ENCODE measurements at regions not wholly inside any gene's neighbourhood (a gene's known extent, or its start where the extent isn't known, plus 50 kb on each side); places are given as distances from the start of the nearest gene placed in this dataset.
"Not testable (repeated sequence)": the region's sequence is repeated elsewhere in the genome, so short reads cannot be mapped to it uniquely, and the experiment has no call there.

DNA sequence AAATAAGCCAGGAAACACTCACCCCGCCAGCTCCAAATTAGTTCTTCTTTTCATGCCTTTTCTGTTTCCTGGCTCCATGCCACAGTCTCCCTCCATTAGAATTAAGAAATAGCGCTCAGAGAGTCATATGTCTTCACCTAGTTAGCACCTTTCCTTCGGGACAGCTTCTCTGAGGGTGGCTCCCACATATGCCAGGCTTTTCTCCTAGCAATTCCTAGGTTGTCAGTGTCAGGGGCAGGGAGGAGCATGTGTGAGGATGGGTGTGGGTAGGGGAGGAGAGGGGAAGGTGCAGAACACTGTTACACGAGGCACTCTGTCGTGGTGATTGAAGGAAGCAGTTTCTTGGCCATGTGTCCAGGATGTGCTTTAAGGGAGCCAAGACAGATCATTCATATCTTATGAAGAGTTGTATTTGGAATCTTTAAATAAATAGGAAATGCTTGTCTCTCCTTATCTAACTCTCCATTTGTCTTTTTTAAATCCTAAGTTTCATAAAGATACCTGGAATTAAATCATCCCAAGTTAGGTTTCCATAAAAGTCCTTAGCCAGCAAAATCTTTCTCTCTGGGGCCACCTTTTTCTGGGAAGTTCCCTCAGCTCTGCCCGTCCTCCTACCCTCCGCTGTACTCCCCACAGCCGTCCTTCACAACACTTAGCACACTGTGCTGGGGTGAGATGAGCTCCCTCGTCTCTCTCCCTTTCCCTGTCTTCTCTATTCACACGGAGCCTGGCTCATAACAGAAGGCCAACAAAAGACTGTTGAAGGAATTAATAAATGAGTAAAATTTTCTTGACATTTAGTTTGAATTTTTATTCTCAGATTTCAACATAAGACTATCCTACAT is 361.0 kb downstream of the CD83 start:
- Histone ChIP-seq H2AFZ (ENCODE audit: low read depth, low read length) (no peak overlapping the region), H3K27me3 (ENCODE audit: insufficient read depth, low read length) (no peaks in the 10 kb centered on the region), H3K36me3 (ENCODE audit: insufficient read depth, low read length) (no peaks in the 10 kb centered on the region), H3K4me2 (ENCODE audit: low read length) (no peak overlapping the region), H3K27ac (ENCODE audit: low read depth, low read length) (no peak overlapping the region), H3K4me3 (ENCODE audit: insufficient read depth, low read depth, low read length) (no peak overlapping the region), H3K9ac (ENCODE audit: low read length) (no peak overlapping the region), H3K9me3 (ENCODE audit: insufficient read depth, low read depth, low read length) (no peaks in the 10 kb centered on the region), H3K4me1 (ENCODE audit: insufficient read depth, low read length) (peaks cover 10% of the 10 kb centered on the region), H3K79me2 (ENCODE audit: insufficient read depth, low read length) (no peaks in the 10 kb centered on the region), H4K20me1 (ENCODE audit: insufficient read depth, low read length) (no peaks in the 10 kb centered on the region)
- Mint-ChIP-seq H3K4me3 (ENCODE audit: unreplicated experiment) (no peak overlapping the region), H3K27me3 (ENCODE audit: low read depth, unreplicated experiment) (peaks cover 3% of the 10 kb centered on the region), H3K27ac (ENCODE audit: unreplicated experiment) (no peak overlapping the region), H3K4me1 (ENCODE audit: low read depth, unreplicated experiment) (peaks cover 3% of the 10 kb centered on the region), H3K36me3 (ENCODE audit: low read depth, unreplicated experiment) (no peaks in the 10 kb centered on the region), H3K9me3 (ENCODE audit: unreplicated experiment) (peaks cover 11% of the 10 kb centered on the region)
- DNase-seq (ENCODE audit: low read depth) (no peak), FAIRE-seq (no peak)
- no peak for TF ChIP-seq EZH2 (IDR thresholded peaks at IDR 0.05; ENCODE audit: insufficient read depth, low read length)
- TF ChIP-seq, protein P1, sequence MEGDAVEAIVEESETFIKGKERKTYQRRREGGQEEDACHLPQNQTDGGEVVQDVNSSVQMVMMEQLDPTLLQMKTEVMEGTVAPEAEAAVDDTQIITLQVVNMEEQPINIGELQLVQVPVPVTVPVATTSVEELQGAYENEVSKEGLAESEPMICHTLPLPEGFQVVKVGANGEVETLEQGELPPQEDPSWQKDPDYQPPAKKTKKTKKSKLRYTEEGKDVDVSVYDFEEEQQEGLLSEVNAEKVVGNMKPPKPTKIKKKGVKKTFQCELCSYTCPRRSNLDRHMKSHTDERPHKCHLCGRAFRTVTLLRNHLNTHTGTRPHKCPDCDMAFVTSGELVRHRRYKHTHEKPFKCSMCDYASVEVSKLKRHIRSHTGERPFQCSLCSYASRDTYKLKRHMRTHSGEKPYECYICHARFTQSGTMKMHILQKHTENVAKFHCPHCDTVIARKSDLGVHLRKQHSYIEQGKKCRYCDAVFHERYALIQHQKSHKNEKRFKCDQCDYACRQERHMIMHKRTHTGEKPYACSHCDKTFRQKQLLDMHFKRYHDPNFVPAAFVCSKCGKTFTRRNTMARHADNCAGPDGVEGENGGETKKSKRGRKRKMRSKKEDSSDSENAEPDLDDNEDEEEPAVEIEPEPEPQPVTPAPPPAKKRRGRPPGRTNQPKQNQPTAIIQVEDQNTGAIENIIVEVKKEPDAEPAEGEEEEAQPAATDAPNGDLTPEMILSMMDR (IDR thresholded peaks at IDR 0.05; ENCODE audit: insufficient read depth, low read depth, low read length), result no peak

DNA sequence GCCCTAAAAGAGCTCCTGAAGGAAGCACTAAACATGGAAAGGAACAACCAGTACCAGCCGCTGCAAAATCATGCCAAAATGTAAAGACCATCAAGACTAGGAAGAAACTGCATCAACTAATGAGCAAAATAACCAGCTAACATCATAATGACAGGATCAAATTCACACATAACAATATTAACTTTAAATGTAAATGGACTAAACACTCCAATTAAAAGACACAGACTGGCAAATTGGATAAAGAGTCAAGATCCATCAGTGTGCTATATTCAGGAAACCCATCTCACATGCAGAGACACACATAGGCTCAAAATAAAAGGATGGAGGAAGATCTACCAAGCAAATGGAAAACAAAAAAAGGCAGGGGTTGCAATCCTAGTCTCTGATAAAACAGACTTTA is 364.4 kb downstream of the CD83 start:
- not testable (repeated sequence) for H3K9me3 ChIP-seq (ENCODE audit: insufficient read depth, low read depth, low read length); H4K20me1 ChIP-seq (ENCODE audit: insufficient read depth, low read length); H3K4me1 Mint-ChIP-seq (ENCODE audit: low read depth, unreplicated experiment); H3K27ac Mint-ChIP-seq (ENCODE audit: unreplicated experiment); H3K4me3 ChIP-seq (ENCODE audit: insufficient read depth, low read depth, low read length); H3K36me3 Mint-ChIP-seq (ENCODE audit: low read depth, unreplicated experiment); FAIRE-seq; DNase-seq (ENCODE audit: low read depth); H3K4me3 Mint-ChIP-seq (ENCODE audit: unreplicated experiment); H3K79me2 ChIP-seq (ENCODE audit: insufficient read depth, low read length); H3K27me3 ChIP-seq (ENCODE audit: insufficient read depth, low read length); H3K9ac ChIP-seq (ENCODE audit: low read length); H3K27ac ChIP-seq (ENCODE audit: low read depth, low read length); H3K36me3 ChIP-seq (ENCODE audit: insufficient read depth, low read length); H2AFZ ChIP-seq (ENCODE audit: low read depth, low read length); H3K4me1 ChIP-seq (ENCODE audit: insufficient read depth, low read length); H3K4me2 ChIP-seq (ENCODE audit: low read length); H3K27me3 Mint-ChIP-seq (ENCODE audit: low read depth, unreplicated experiment)
- H3K9me3 Mint-ChIP-seq (ENCODE audit: unreplicated experiment), result peaks cover 12% of the 10 kb centered on the region

DNA sequence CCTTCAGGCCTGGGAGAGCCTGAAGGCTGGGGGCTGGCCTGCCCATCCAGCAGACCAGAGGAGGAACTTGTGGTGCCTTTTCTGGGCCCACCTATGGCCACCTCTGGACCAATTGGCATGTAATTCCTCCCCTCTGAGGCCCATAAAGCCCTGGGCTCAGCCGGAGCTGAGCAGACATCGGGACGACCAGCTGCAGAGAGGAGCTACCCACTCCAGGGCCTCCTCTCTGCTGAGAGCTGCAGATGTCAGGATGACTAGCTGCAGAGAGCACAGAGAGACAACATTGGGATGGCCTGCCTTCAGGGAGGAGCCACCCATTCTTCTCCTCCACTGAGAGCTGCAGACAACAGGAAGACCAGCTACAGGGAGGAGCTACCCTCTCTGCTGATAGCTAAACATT is 370.1 kb downstream of the CD83 start:
- no peaks in the 10 kb centered on the region for H3K36me3 Mint-ChIP-seq (ENCODE audit: low read depth, unreplicated experiment)
- no peaks in the 10 kb centered on the region for H3K79me2 ChIP-seq (ENCODE audit: insufficient read depth, low read length)
- FAIRE-seq, result no peak

More for the DNA sequence above, 370.1 kb downstream of the CD83 start:
- Histone ChIP-seq H3K27me3 (ENCODE audit: insufficient read depth, low read length) (no peaks in the 10 kb centered on the region), H2AFZ (ENCODE audit: low read depth, low read length) (no peak overlapping the region), H3K9me3 (ENCODE audit: insufficient read depth, low read depth, low read length) (no peaks in the 10 kb centered on the region), H3K36me3 (ENCODE audit: insufficient read depth, low read length) (no peaks in the 10 kb centered on the region), H3K4me3 (ENCODE audit: insufficient read depth, low read depth, low read length) (no peak overlapping the region), H3K9ac (ENCODE audit: low read length) (no peak overlapping the region), H3K27ac (ENCODE audit: low read depth, low read length) (no peak overlapping the region), H3K4me2 (ENCODE audit: low read length) (no peak overlapping the region), H3K4me1 (ENCODE audit: insufficient read depth, low read length) (no peaks in the 10 kb centered on the region), H4K20me1 (ENCODE audit: insufficient read depth, low read length) (no peaks in the 10 kb centered on the region)
- Mint-ChIP-seq H3K4me1 (ENCODE audit: low read depth, unreplicated experiment) (no peaks in the 10 kb centered on the region), H3K27ac (ENCODE audit: unreplicated experiment) (no peak overlapping the region), H3K4me3 (ENCODE audit: unreplicated experiment) (no peak overlapping the region), H3K9me3 (ENCODE audit: unreplicated experiment) (peaks cover 2% of the 10 kb centered on the region), H3K27me3 (ENCODE audit: low read depth, unreplicated experiment) (no peaks in the 10 kb centered on the region)
- DNase-seq (ENCODE audit: low read depth), result no peak
- TF ChIP-seq, protein P1 (IDR thresholded peaks at IDR 0.05; ENCODE audit: insufficient read depth, low read depth, low read length), result no peak
- TF ChIP-seq EZH2 (IDR thresholded peaks at IDR 0.05; ENCODE audit: insufficient read depth, low read length), result no peak
